GF-D8 (cell line): ENCODE measurements at regions not wholly inside any gene's neighbourhood (a gene's known extent, or its start where the extent isn't known, plus 50 kb on each side); places are given as distances from the start of the nearest gene placed in this dataset.

Experiments
- DNase-seq: peaks from one replicate; lab custom pipeline; 2025; lab: John Stamatoyannopoulos, UW

DNA sequence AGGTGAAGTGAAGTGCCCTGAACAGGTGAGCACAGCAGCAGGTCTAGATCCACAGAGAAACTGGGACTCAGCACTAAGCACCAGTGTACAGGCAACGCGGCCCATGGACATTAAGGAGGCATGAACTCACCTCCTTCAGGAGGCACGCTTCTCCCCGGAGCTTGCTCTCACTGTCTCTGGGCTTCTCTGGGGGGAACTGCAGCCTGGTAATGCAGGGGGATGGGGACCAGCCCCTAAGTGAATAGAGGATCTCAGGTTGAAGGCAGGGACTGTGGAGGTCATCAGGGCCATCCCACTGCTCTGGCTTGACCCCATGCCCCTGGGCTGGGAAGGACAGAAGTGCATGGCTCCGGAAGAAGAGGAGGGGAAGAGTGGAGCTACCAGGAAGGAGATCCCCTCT is 495.6 kb upstream of the B3GAT1 start:
- no peak for DNase-seq

DNA sequence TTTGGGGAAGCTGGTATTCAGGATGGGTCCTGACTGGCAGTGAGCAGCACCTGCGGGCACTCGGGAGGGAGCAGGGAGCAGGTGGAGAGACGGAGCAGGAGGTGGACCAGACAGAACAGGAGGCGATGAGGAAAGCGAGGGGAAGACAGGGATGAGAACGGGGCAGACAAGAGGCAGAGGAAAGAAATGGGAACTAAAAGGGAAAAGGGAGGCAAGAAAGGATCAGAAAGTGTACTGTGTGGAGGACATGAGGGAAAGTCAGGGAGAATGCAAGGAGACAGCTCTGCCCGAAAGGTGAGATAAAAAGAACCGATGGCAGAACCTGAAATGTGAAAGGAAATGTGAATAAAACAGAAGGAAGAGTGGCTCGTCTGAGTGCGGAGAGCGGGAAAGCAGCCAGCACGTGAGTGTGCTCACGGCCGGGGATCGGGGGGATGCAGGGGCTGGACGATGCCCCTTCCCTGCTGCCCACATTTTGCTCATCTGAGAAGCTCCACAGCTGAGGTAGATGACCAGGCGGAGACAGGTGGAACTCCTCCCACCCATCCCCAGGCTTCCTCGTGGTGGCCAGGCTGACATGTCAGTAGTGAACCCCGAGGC is 494.4 kb upstream of the B3GAT1 start:
- DNase-seq, result no peak

DNA sequence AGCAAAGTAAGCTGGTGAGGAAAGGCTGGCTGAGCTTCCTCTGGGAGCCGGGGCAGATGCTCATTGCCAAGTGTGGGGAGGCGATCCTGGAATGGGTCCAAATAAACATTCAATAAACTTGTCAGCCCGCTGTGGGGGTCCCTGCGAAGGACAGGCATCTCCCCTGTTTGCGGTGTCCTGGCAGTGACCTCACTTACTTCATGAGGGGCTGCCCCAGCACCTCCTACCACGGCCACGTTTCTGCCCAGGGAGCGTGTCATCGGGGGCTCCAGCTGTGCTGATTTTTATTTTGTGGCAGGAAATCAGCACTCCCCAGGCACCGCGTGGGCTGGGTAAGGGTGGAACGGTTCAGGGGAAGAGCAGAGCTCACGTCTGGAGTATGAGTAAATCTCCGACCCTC is 493.9 kb upstream of the B3GAT1 start:
- no peak for DNase-seq

DNA sequence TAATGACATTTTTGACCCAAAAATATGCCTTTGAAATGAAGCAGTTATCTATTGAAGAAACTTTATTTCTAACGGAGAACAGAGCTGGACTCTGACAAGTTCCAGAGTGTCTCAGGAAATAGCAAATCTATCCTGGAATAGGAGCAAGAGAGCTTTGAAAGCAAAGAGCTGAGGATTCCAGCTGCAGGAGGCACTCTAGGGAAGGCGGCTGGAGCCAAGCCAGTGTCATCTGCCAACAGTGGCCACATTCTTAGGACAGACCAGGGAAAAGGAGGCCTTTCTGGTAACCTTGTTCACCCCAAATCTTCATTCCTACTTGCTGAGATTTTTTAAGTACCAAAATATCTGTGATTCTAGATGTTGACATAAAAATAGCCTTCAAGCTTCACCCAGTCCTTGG is 493.5 kb upstream of the B3GAT1 start:
- no peak for DNase-seq

DNA sequence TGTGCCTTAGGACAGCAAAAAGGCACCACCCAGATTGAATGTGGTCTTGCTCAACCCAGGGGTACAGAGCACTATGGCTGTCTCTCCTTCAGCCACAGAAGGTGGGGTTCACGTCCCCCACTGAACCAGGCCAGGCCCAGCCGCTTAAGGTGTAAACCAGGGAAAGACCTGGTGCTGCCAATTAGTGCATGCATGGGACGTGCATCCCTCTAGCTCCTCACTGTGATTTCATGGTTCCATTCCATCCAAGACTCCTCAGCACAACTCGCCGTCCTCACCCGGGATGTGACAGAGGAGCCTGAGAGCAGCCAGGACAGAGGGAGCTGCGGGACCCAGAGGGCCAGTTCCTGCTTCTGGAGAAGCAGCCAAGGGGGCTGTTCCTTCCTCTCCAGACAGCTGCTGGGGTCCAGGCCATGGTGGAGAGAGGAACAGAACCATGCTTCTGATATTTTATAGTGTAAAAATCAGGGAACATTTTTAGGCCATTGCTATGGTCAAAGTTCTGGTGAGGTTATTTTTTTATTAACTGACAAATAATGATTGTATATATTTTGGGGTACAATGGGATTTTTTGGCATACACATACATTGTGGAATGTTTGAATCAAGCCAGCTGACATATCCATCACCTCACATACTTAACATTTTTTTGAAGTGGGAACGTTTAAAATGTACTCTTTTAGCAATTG is 492.2 kb upstream of the B3GAT1 start:
- no peak for DNase-seq

DNA sequence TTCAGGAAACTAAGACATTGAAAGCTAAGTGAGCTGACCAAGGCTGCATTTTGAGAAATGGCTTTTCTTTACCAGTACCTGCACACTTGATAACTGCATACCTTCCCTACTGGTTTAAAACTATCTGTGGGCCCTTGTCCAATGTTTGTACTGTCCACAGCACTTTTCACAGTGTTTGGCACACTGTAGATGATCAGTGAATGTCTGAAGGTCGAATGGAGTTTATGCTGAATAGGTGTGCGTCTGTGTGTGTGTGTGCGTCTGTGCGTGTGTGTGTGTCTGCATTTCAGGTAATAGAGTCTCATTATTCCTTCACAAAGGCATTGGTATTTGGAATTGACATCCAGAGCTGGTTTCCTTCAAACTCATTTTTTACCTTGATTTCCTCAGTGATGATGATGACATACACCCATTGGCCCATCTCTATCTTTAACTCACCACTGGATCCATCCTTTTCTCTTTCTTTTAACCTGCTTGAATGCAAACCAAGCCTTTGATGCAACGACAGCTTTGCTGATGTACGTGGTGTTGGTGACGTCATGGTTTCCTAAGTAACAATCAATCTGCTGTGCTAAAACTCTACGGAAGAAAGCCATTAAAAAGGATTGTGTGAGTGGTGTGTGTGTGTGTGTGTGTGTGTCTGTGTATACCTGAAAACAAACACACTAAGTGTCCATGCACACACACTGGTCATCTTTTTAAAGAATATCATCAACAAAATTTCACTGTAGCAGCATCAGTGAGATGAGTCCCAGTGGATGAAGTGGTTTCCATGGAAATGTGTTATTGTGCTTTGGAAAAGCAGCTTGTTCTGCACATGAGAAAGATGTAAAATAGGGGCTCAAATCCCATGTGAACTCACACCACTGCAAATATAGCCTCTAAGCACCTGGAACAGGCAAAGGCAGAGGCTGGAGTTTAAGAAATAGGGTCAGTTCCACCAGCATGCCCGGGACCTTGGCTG is 490.2 kb upstream of the B3GAT1 start:
- DNase-seq, result no peak

DNA sequence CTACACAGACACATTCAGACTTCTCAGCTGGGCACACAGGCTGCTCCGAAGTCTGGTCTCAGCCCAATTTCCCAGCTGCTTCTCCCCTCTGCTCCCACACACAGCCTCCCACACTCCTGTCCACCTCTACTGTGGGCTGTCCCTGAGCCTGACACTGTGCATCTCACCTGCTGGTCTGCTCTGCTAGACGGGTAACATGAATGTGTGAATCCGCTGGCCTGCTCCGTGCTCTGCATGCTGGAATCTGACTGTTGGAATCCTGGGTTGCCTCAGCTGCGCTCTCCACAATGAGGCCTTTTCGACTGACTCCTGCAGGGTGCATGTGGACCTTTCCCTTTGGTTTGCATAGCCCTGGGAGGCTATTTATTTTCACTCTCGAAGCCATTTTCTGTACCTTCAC is 489.5 kb upstream of the B3GAT1 start:
- no peak for DNase-seq

DNA sequence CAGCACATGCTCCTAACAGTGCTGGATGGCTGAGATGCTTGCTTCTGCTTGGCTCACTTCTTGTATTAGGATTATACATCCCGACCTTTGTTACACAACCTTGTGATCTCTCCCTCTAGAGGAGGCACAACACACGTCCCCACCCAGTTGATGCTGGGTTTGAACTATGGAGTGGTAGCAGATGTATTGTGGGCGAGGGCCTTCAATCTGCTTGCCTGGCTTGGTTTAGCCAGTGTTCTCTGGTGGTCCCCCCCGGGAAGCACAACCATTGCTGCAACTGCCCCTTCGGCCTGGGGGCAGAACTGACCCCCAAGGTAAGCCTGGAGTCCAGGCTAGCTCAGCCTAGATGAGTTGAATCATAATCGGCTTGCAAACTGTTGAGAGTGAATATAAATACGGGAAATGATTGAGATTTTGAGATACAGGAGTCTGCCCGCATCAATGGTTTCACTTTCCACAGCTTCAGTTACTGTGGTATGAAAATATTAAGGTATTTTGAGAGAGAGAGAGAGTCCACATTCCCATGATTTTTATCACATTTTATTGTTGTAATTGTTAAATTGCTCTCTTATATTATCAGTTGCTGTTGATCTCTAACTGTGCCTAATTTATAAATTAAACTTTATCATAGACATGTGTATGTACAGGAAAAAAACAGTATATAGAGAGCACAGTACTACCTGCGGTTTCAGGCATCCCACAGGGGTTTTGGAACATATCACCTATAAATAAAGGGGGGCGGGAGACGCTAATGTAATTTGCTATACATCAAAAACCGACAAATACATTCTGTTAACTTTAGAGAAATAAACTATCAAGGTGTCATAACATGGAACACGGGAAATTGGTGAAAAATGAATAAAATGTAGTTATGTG is 482.0 kb upstream of the B3GAT1 start:
- DNase-seq, result no peak

DNA sequence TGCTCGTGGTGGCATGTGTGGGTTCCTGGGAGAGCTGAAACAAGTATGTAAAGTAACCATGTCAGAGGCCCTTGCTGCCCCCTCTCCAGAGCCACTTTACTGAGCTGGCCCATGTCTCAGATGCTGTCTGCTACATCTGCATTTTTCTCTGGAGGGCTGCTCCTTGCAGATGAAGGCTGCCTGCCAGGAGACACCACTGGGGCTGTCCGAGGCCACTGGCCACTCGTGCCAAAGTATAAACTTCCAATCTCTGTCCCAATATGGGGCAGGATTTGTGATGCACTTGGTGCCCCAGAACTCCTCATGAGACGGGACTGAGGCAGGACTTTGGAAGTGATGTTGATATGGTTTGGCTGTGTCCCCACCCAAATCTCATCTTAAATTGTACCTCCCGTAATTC is 478.4 kb upstream of the B3GAT1 start:
- DNase-seq, result no peak

DNA sequence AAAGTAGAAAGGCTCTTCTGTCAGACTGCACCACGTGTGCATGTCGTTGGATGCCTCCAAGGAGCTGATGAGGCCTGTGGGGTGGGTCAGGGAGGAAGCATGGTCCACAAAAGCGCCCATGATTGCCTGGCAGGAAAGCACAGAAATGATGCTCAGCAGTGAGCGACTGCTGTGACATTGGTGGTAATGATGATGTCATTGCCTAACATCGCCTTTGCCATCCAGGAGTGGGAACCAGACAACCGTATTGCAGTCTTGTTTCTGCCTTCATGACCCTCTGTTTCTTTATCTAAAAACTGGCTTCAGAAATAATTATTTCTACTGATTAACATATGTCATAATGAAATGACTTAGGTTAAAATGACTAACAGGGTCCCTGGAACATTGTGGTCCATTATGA is 477.8 kb upstream of the B3GAT1 start:
- DNase-seq, result no peak

DNA sequence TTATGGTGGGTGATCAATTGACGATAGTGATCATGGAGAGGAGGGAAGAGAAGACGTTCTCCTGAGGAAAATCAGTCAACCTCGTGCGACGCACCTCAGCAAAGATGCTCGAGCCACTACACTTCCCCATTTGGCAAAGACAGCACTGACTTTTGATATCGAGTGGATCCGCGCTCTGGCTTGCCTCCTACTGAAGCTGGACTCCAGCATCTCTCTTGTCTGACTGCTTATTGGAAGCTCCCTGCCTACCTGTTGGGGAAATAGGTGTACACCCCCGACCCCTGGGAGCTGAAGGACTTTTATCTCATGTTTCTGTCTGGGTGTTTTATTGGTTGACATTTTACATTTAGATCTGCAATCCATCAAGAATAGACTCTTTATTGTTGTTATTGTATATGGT is 476.8 kb upstream of the B3GAT1 start:
- no peak for DNase-seq

DNA sequence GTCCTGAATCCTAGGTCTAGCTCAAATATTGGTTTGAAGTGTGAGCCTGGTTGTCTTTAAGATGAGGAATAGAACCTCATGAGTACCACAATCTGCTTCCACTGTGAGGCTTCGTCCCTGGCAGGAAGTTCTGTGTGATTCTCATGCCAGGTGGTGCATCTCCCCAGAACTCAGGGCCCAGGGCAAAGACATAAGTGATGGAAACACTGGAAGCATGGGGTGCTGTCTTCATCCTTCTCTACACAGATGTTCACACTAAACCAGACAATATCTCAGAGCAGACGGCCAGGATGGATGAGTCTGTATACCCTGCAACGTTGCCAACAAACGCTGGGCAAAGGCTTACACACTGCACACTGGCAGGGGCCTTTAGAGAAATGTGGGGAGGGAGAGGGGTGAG is 475.9 kb upstream of the B3GAT1 start:
- no peak for DNase-seq

DNA sequence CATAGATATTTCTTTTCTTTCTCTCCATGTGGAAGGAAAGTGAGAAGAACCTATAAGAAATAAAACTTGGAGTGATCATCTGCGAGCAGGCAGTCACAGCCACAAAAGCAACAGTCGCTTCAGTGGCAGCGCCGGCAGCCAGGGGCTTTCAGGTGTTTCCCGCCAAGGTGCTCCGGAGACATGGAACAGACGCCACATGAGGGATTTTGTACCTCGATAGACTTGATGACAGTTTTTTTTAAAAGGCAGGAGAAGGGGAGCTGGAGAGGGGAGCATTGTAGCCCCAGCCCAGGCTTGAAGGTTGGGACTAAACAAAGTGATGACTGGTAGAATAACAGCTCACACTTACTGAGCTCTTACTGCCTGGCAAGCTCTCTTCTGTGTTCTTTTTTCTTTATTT is 471.4 kb upstream of the B3GAT1 start:
- no peak for DNase-seq

DNA sequence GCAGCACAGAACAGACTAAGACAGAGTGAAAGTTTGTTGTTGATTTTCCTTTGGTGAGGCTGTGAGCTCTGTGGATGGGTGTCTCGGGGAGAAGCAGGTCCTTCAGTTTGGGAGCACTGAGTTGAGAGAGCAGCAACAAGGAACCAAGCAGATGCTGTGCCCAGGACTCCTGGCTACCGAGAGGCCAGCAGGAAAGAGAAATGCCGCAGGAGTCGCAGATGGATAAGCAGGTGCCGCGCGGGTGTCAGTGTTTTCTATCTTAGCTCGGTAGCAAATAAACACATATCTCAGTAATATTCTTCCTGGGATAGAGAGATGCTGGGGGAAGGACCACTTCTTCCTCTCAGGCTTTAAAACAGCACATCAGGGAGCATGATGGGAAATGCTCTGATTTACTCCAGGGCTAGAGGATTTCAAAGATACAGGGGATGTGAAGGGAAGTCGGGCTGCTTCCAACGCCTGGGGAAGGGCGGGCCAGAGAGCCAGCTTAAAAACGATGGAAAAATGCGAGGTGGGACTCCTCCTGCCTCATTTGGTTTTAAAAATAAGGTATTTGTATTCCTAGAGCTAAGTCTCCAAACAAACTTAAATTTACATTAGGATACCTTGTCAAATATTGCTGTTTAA is 470.7 kb upstream of the B3GAT1 start:
- no peak for DNase-seq

DNA sequence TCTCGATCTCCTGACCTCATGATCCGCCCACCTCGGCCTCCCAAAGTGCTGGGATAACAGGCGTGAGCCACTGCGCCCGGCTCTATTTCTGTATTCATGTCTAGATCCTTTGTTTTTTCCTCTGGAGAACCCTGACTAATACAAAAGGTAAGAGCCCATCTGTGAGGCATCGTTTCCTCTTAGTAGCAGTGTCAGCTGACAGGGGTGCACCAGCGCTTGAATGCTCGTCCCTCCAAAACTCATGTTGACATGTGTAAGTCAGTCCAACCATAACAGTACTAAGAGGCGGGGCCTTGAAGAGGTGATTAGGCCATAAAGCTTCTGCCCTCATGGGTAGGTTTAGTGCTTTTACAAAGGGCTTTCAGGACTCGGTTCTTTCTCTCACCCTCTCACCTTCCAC is 470.1 kb upstream of the B3GAT1 start:
- DNase-seq, result no peak

DNA sequence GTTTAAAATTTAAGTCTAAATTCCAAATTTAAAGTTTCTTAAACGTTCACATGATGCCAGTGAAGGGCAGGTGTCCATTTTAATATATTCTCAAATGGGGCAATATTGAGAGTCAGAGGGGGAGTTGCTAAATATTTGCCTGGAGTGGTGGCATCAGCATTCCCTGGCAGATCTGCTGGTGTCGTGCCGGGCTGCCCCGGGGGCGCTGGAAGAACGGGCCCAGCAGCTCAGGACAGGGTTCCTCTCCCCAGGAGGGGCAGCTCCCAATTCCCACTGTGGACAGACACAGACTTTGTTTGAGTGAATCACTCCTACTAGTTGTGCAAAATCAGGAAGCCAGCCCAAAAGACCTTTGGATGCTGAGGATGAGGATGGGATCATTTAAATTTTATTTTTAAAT is 468.7 kb upstream of the B3GAT1 start:
- no peak for DNase-seq

DNA sequence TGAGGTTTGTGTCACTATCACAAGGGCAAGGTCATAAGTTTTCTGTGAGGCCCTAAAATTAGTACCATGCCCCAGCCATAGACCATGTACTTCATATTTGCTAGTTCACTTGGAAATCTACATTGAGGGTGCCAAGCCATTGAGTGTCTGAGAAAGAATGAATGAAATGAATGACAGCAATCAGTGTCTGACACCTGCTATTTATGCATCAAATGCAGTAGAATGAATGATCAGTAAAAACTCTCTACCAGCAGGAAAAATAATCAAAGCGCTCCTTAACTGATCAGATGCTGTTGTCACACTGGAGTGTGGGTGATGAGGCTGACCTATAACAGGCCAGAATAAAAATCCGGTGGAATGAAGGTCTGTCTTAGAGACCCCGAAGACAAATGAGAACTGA is 467.9 kb upstream of the B3GAT1 start:
- no peak for DNase-seq

DNA sequence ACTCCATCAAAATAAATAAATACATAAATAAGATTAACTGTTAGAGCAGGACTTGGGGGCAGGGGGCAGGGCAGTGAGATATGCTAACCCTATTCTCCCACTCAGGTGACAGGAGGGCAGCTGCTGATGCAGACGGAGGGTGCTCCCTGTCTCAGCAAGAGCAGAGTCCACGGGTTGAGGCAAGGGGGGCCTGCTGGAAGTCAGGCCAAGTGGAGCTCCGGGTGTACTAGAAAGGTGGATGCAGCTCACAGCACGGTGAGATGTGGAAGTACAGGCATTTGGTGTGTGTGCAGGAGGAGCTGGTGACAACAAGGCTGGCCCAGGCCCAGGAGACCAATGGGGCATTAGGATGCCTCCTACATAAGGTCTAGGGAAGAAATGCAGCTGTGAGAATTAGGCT is 467.3 kb upstream of the B3GAT1 start:
- no peak for DNase-seq

DNA sequence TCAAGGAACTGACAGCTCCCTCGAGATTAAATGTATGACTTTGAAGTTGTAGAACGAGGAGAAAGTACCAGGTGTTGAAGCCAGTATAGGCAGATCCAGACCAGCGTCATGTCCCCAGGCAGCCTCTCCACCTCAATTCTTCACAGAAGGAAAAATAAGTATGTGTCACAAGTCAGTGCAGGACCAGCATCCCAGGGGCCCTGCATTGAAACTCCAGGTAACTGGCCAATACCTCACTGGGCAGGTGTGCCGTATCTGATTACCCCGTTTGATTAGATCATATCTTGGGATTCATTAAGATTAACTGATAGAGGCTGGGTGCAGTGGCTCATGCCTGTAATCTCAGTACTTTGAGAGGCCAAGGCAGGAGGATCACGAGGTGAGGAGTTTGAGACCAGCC is 466.7 kb upstream of the B3GAT1 start:
- no peak for DNase-seq

DNA sequence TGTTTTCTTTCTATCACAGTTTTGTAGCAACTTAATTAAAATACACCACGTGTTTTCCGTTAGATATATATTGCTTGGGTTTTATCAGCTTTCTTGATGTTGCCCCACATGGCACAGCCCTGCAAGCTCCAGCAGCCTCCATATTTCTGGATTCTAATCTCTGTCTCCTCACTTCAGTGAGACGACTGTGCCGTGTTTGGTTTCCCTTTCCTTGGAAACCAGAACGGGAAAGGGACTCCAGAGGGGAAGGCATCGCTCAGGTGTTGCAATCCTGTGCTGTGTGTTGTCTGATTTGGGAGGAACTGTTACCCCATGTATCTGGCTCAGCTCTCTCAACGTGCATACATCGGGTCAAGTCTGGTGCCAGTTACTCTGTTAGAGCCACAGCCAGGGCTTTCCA is 464.2 kb upstream of the B3GAT1 start:
- DNase-seq, result no peak

DNA sequence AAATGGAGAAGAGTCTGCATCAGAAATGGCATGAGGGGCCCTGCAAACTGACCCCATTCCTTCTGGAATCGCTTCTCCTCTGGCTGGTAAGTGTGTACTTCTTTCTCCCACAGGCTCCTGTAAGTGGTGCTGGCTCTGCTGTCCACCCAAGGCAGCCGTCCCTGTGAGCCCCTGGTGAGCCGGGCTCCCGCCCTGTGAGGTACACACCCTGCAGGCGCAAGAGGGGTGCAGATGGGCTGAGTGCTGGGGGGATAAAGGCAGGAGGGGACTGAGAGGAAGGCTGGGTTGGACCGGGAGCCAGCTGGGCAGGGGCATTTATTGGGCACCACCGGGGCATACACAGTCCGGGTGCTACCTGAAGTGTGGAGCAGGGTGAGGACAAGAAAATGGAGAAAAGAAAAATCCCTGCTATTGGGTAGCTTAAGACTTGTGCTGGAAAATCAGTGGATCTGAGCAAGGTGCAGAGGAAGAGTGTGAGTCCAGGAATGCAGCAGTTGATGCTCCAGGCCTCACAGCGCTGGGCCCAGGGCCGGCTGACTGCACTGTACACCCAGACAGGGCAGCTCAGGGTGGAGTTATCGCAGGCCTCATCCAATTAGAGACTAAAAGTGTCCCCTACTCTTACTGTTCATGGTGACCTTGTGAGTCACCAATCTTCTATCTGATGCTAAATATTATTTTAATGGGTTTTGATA is 455.1 kb upstream of the B3GAT1 start:
- DNase-seq, result no peak
